Small intestine (tissue), 7 donors: ENCODE measurements at regions not wholly inside any gene's neighbourhood (a gene's known extent, or its start where the extent isn't known, plus 50 kb on each side); places are given as distances from the start of the nearest gene placed in this dataset.

Source experiments
- DNase-seq, 2 donors: peaks; one replicate each; pipeline versions ENCODE4 v3.0.0 to v3.0.0-alpha.2; 2013
- FAIRE-seq: peaks from 2 replicates; lab custom pipeline; 2012; peaks lifted over from hg19 to GRCh38; lab: Jason Lieb, UNC
- H3K27ac ChIP-seq, 3 donors: one replicate each; pipeline ENCODE4 v1.5.1; 2013; ENCODE audit warnings: low read length in 2 of 3, mild to moderate bottlenecking in 2 of 3, control low read depth in 1 of 3, inconsistent platforms in 1 of 3, low read depth in 1 of 3, moderate library complexity in 1 of 3
- H3K27me3 ChIP-seq, 3 donors: one replicate each; pipeline ENCODE4 v1.6.1; 2013; ENCODE audit warnings: low read length in 3 of 3, inconsistent platforms in 1 of 3; ENCODE audit not compliant: control insufficient read depth in 3 of 3, insufficient read depth in 3 of 3
- H3K36me3 ChIP-seq, 3 donors: one replicate each; pipeline ENCODE4 v1.6.1; 2013; ENCODE audit warnings: low read length in 3 of 3, inconsistent platforms in 1 of 3, low read depth in 1 of 3, mild to moderate bottlenecking in 1 of 3, moderate library complexity in 1 of 3; ENCODE audit not compliant: control insufficient read depth in 3 of 3, insufficient read depth in 2 of 3
- H3K4me1 ChIP-seq, 3 donors: one replicate each; pipeline ENCODE4 v1.6.1; 2013; ENCODE audit warnings: low read length in 2 of 3, inconsistent platforms in 1 of 3, low read depth in 1 of 3, mild to moderate bottlenecking in 1 of 3, moderate library complexity in 1 of 3; ENCODE audit not compliant: control insufficient read depth in 3 of 3, insufficient read depth in 2 of 3
- H3K4me3 ChIP-seq, 3 donors: one replicate each; pipeline ENCODE4 v1.5.1; 2013; ENCODE audit warnings: low read length in 3 of 3, control low read depth in 1 of 3, inconsistent platforms in 1 of 3, low read depth in 1 of 3, mild to moderate bottlenecking in 1 of 3, moderate library complexity in 1 of 3
- H3K9me3 ChIP-seq, 2 donors: one replicate each; pipeline ENCODE4 v1.6.1; 2013; ENCODE audit warnings: low read depth in 1 of 2, low read length in 1 of 2; ENCODE audit not compliant: control insufficient read depth in 2 of 2, insufficient read depth in 1 of 2
- WGBS, 3 donors: extraction: QIAGEN DNeasy Blood & Tissue Kit; methylation state at CpG; one replicate each; pipeline ENCODE4 v1.1.7; 2013; 5-methylcytosine and 5-hydroxymethylcytosine counted together
- donor health status: healthy with polysubstance abuse.
- donor health status: control.
- donor health status: control.
- donor health status: Bipolar disorder and iron deficiency.
- donor health status: healthy.

GRCh38 chr21:20618878-20619277 lies 379.3 kb upstream of the NCAM2 start:
- Histone ChIP-seq H3K4me1 (no peaks in the 10 kb centered on the region), H3K27ac (no peak overlapping the region), H3K27me3 (no peaks in the 10 kb centered on the region), H3K36me3 (no peaks in the 10 kb centered on the region), H3K4me3 (no peak overlapping the region), H3K9me3 (no peaks in the 10 kb centered on the region)
- FAIRE-seq (no peak), DNase-seq (no peak)
- WGBS, 3 donors: 80 to 81% (median 81%) methylated on average over 3 of the region's 3 CpGs

DNA sequence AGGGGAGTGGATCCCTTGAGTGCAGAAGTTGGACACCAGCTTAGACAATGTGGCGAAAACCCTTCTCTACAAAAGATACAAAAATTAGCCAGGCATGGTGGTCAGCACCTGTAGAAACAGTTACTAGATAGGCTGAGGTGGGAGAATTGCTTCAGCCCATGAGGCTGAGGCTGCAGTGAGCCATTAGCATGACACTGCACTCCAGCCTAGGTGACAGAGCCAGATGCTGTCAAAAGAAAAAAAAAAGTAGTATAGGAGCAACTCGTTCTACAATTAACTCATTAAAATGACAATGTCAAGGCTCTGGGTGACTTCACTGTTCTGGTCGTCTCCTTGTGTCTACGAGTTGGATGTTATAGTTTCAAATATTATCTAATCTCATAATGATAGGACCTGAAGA lies 370.6 kb upstream of the NCAM2 start:
- FAIRE-seq (no peak), DNase-seq (no peak)
- H3K4me3 ChIP-seq: no peak overlapping the region
- no peaks in the 10 kb centered on the region for H3K27me3 ChIP-seq
- H3K4me1 ChIP-seq: no peaks in the 10 kb centered on the region
- WGBS, 3 donors: 68 to 72% (median 72%) methylated on average over 4 of the region's 4 CpGs
- H3K9me3 ChIP-seq: no peaks in the 10 kb centered on the region
- no peak overlapping the region for H3K27ac ChIP-seq
- H3K36me3 ChIP-seq: no peaks in the 10 kb centered on the region

- no peaks in the 10 kb centered on the region for H3K4me1 ChIP-seq
- 80 to 92% (median 89%) methylated on average over 1 of the region's 1 CpG for WGBS, 3 donors
- H3K4me3 ChIP-seq: no peak overlapping the region
- no peaks in the 10 kb centered on the region for H3K9me3 ChIP-seq
- no peaks in the 10 kb centered on the region for H3K36me3 ChIP-seq
- FAIRE-seq (no peak), DNase-seq (no peak)
- H3K27ac ChIP-seq: no peak overlapping the region
- H3K27me3 ChIP-seq: no peaks in the 10 kb centered on the region
These were observed 366.6 kb upstream of the NCAM2 start for GRCh38 chr21:20631633-20632032.

DNA sequence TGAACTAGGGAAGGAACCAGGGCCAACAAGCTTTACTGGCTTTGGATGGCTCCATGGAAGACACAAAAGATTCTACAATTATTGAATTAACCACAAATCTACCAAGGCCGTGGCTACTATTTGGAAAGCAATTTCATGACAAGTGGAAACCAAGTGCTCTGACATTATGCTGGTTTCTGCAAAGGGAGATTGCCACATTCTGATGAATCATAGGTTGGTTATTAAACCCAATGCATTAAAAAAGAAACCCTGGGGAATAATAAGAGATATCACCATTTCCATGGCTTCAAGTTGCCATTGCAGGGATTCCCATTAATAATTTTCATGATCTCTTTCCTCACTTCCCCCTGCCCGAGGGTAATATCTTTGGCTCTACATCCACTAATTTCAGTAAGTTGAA lies 359.2 kb upstream of the NCAM2 start:
- no peak overlapping the region for H3K27ac ChIP-seq
- no peak overlapping the region for H3K4me3 ChIP-seq
- H3K27me3 ChIP-seq: no peaks in the 10 kb centered on the region
- no peak for FAIRE-seq
- no peak for DNase-seq
- 55 to 72% (median 64%) methylated on average over 2 of the region's 2 CpGs for WGBS, 3 donors
- H3K36me3 ChIP-seq: no peaks in the 10 kb centered on the region
- H3K4me1 ChIP-seq: no peaks in the 10 kb centered on the region
- no peaks in the 10 kb centered on the region for H3K9me3 ChIP-seq

GRCh38 chr21:20641241-20641640 lies 357.0 kb upstream of the NCAM2 start:
- H3K36me3 ChIP-seq: no peaks in the 10 kb centered on the region
- peaks cover 1 to 12% of the 10 kb centered on the region in 2 donors for H3K9me3 ChIP-seq
- no peak for FAIRE-seq
- DNase-seq: no peak
- no peaks in the 10 kb centered on the region for H3K4me1 ChIP-seq
- H3K27ac ChIP-seq: no peak overlapping the region
- no peak overlapping the region for H3K4me3 ChIP-seq
- 79 to 88% (median 82%) methylated on average over 2 of the region's 2 CpGs for WGBS, 3 donors
- no peaks in the 10 kb centered on the region for H3K27me3 ChIP-seq

DNA sequence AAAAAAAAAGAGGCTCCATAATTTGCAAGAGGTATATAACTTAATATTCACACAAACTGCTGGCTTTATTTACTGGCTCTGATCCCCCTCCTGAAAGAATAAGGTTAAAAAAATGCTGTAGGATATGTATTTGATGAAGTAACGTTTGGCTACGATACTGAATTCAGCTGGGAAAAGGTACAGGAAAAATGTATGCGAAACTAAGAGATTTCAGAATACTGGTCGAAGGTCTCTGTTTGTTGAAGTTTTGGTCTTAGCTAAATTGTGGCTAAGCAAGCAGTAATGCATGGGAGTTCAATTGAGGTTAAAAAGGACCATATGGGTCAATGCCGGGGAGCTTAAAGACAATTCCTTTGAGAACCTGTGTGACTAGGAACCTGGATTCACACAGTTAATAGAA lies 355.5 kb upstream of the NCAM2 start:
- Histone ChIP-seq H3K36me3 (no peaks in the 10 kb centered on the region), H3K27me3 (no peaks in the 10 kb centered on the region), H3K9me3 (peaks cover 2 to 16% of the 10 kb centered on the region in 2 donors), H3K4me3 (no peak overlapping the region), H3K4me1 (no peaks in the 10 kb centered on the region), H3K27ac (no peak overlapping the region)
- WGBS, 3 donors: 69 to 91% (median 80%) methylated on average over 5 of the region's 5 CpGs
- FAIRE-seq (no peak), DNase-seq (no peak)

DNA sequence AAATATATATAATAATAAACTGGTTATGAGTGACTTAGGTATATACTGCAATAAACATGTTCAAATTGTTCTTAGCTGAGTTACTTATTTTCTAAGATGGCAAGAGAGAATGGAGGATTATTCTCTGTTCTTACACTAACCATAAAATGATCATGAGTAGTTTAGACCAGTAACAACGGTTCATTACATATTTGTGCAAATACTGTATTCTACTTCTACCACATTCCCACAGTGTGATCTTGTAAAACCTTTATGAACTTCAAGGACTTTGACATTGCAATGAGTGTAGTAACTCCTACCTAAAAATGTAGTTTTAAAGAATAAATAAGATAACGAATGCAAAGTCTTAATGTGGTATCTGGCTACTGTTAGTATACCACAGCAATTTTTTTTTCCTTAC lies 353.7 kb upstream of the NCAM2 start:
- Histone ChIP-seq H3K9me3 (peaks cover 2 to 16% of the 10 kb centered on the region in 2 donors), H3K4me1 (no peaks in the 10 kb centered on the region), H3K4me3 (no peak overlapping the region), H3K36me3 (no peaks in the 10 kb centered on the region), H3K27ac (no peak overlapping the region), H3K27me3 (no peaks in the 10 kb centered on the region)
- WGBS, 3 donors: 77 to 80% (median 79%) methylated on average over 2 of the region's 2 CpGs
- no peak for DNase-seq
- no peak for FAIRE-seq

GRCh38 chr21:20645344-20645743 lies 352.9 kb upstream of the NCAM2 start:
- no peak overlapping the region for H3K4me3 ChIP-seq
- H3K27me3 ChIP-seq: no peaks in the 10 kb centered on the region
- FAIRE-seq: no peak
- peaks cover 2 to 16% of the 10 kb centered on the region in 2 donors for H3K9me3 ChIP-seq
- WGBS, 3 donors: 82 to 89% (median 88%) methylated on average over 5 of the region's 5 CpGs
- H3K36me3 ChIP-seq: no peaks in the 10 kb centered on the region
- H3K27ac ChIP-seq: no peak overlapping the region
- H3K4me1 ChIP-seq: no peaks in the 10 kb centered on the region
- DNase-seq: no peak

- Histone ChIP-seq H3K4me3 (no peak overlapping the region), H3K27me3 (no peaks in the 10 kb centered on the region), H3K4me1 (no peaks in the 10 kb centered on the region), H3K36me3 (no peaks in the 10 kb centered on the region), H3K27ac (no peak overlapping the region), H3K9me3 (peaks cover 2 to 16% of the 10 kb centered on the region in 2 donors)
- FAIRE-seq: no peak
- 87 to 91% (median 88%) methylated on average over 7 of the region's 7 CpGs for WGBS, 3 donors
- no peak for DNase-seq
These were observed 351.6 kb upstream of the NCAM2 start for GRCh38 chr21:20646431-20647165.
